Common myeloid progenitor, CD34-positive (primary cell): ENCODE measurements at regions not wholly inside any gene's neighbourhood (a gene's known extent, or its start where the extent isn't known, plus 50 kb on each side); places are given as distances from the start of the nearest gene placed in this dataset.

ENCODE experiments used
- CTCF ChIA-PET: fragments of 350-600 bp; sonication (Branson Sonifier 250); formaldehyde crosslinking; loops from one replicate; lab custom pipeline; 2021; ENCODE audit warnings: antibody characterized with exemption; lab: Charles Lee
- POLR2A ChIA-PET: fragments of 350-600 bp; sonication (Branson Sonifier 250); formaldehyde crosslinking; loops from one replicate; lab custom pipeline; 2021; ENCODE audit warnings: antibody characterized with exemption; lab: Charles Lee
- DNase-seq, 3 donors: peaks; one replicate each; pipeline versions ENCODE4 v3.0.0 to v3.0.0-alpha.2; 2013
- H3K27ac ChIP-seq, 2 experiments: 1 replicate in 1 of 2; 2 replicates in 1 of 2; pipeline ENCODE4 v1.7.0; 2013; ENCODE audit warnings: inconsistent platforms in 2 of 2, low read length in 2 of 2, mild to moderate bottlenecking in 2 of 2, low read depth in 1 of 2, moderate library complexity in 1 of 2; ENCODE audit not compliant: severe bottlenecking in 2 of 2, insufficient read depth in 1 of 2, poor library complexity in 1 of 2
- H3K27me3 ChIP-seq, 5 experiments: replicated peaks in 2 of 5; 1 replicate in 3 of 5; 2 replicates in 2 of 5; pipeline versions ENCODE4 v1.6.1 to v1.7.0; 2013; ENCODE audit warnings: low read length in 4 of 5, mild to moderate bottlenecking in 2 of 5, moderate library complexity in 2 of 5, inconsistent platforms in 1 of 5; ENCODE audit not compliant: insufficient read depth in 5 of 5, control insufficient read depth in 4 of 5
- H3K36me3 ChIP-seq, 4 experiments: 1 replicate in 2 of 4; 2 replicates in 2 of 4; pipeline versions ENCODE4 v1.6.1 to v1.7.0; 2013; ENCODE audit warnings: low read length in 3 of 4, control low read depth in 1 of 4, mild to moderate bottlenecking in 1 of 4; ENCODE audit not compliant: control insufficient read depth in 4 of 4, insufficient read depth in 4 of 4
- H3K4me1 ChIP-seq, 4 experiments: 1 replicate in 3 of 4; 2 replicates in 1 of 4; pipeline versions ENCODE4 v1.6.1 to v1.7.1; 2013; ENCODE audit warnings: low read length in 3 of 4, mild to moderate bottlenecking in 3 of 4, control low read depth in 1 of 4, inconsistent platforms in 1 of 4, moderate library complexity in 1 of 4; ENCODE audit not compliant: control insufficient read depth in 4 of 4, insufficient read depth in 4 of 4; ENCODE audit errors: control extremely low read depth in 1 of 4
- H3K4me3 ChIP-seq, 7 experiments: 1 replicate in 4 of 7; 2 replicates in 3 of 7; pipeline versions ENCODE4 v1.5.1 to v1.7.0; 2013; ENCODE audit warnings: mild to moderate bottlenecking in 7 of 7, low read length in 6 of 7, moderate library complexity in 6 of 7, inconsistent platforms in 2 of 7, low read depth in 2 of 7, control low read depth in 1 of 7; ENCODE audit not compliant: insufficient read depth in 4 of 7, control insufficient read depth in 1 of 7; ENCODE audit errors: extremely low read depth in 1 of 7
- H3K9me3 ChIP-seq, 5 experiments: 1 replicate in 4 of 5; 2 replicates in 1 of 5; pipeline versions ENCODE4 v1.6.1 to v1.7.1; 2013; ENCODE audit warnings: low read length in 4 of 5, mild to moderate bottlenecking in 2 of 5, inconsistent platforms in 1 of 5, low read depth in 1 of 5, moderate library complexity in 1 of 5; ENCODE audit not compliant: control insufficient read depth in 4 of 5, insufficient read depth in 2 of 5; ENCODE audit errors: control extremely low read depth in 1 of 5
- WGBS: methylation state at CpG from one replicate; pipeline ENCODE4 v1.1.5; 2013; ENCODE audit not compliant: insufficient coverage; 5-methylcytosine and 5-hydroxymethylcytosine counted together

- Histone ChIP-seq H3K9me3 (no peaks in the 10 kb centered on the region), H3K4me3 (no peak overlapping the region), H3K27me3 (no peaks in the 10 kb centered on the region), H3K4me1 (peaks cover 0 to 17% (median under 1%) of the 10 kb centered on the region in 4 experiments), H3K36me3 (no peaks in the 10 kb centered on the region), H3K27ac (no peak overlapping the region)
- CTCF ChIA-PET = no interaction called here
- DNase-seq = no peak
- WGBS = no CpG with 5 or more reads among the region's 2 CpGs
- POLR2A ChIA-PET = no interaction called here
Observed at GRCh38 chr2:226124548-226125011, 675.0 kb downstream of the IRS1 start.

- H3K4me1 ChIP-seq = peaks cover 0 to 28% (median 3%) of the 10 kb centered on the region in 4 experiments
- H3K27me3 ChIP-seq = no peaks in the 10 kb centered on the region
- CTCF ChIA-PET = no interaction called here
- no peaks in the 10 kb centered on the region for H3K36me3 ChIP-seq
- no peak overlapping the region for H3K27ac ChIP-seq
- DNase-seq = no peak
- H3K4me3 ChIP-seq = no peak overlapping the region
- WGBS = 36% methylated on average over 1 of the region's 3 CpGs
- H3K9me3 ChIP-seq = no peaks in the 10 kb centered on the region
- POLR2A ChIA-PET = no interaction called here
Observed at GRCh38 chr2:226123300-226123699, 676.3 kb downstream of the IRS1 start.

GRCh38 chr2:226122041-226122440 lies 677.6 kb downstream of the IRS1 start:
- Histone ChIP-seq H3K9me3 (no peaks in the 10 kb centered on the region), H3K4me1 (peaks cover 0 to 30% (median 4%) of the 10 kb centered on the region in 4 experiments), H3K4me3 (no peak overlapping the region), H3K27ac (no peak overlapping the region), H3K36me3 (no peaks in the 10 kb centered on the region), H3K27me3 (no peaks in the 10 kb centered on the region)
- no peak for DNase-seq
- POLR2A ChIA-PET = no interaction called here
- CTCF ChIA-PET = interaction anchor here (0.7 kb wide), 1 partner anchor 8 kb away, joined by 3 read pairs; no protein-coding TSS in a partner anchor

- H3K27ac ChIP-seq = no peak overlapping the region
- 0% methylated on average over 2 of the region's 4 CpGs for WGBS
- CTCF ChIA-PET = interaction anchor here (0.8 kb wide), 1 partner anchor 16 kb away, joined by 3 read pairs; no protein-coding TSS in a partner anchor
Observed at GRCh38 chr2:226121046-226121738, 678.4 kb downstream of the IRS1 start.

GRCh38 chr2:226118471-226119429 lies 680.9 kb downstream of the IRS1 start:
- Histone ChIP-seq H3K9me3 (no peaks in the 10 kb centered on the region), H3K27ac (no peak overlapping the region), H3K36me3 (no peaks in the 10 kb centered on the region), H3K4me3 (no peak overlapping the region), H3K27me3 (no peaks in the 10 kb centered on the region), H3K4me1 (peaks cover 0 to 30% (median 4%) of the 10 kb centered on the region in 4 experiments)
- peak; percentile 14 to 59 (median 56) for DNase-seq
- POLR2A ChIA-PET = no interaction called here
- CTCF ChIA-PET = no interaction called here
- WGBS = 77% methylated on average over 6 of the region's 10 CpGs

More at GRCh38 chr2:226121046-226121738, 678.4 kb downstream of the IRS1 start:
- H3K4me1 ChIP-seq = peaks cover 0 to 30% (median 4%) of the 10 kb centered on the region in 4 experiments
- POLR2A ChIA-PET = no interaction called here
- no peaks in the 10 kb centered on the region for H3K36me3 ChIP-seq
- H3K9me3 ChIP-seq = no peaks in the 10 kb centered on the region
- DNase-seq = peak in 2 of 3 donors; percentile 42 to 48
- no peaks in the 10 kb centered on the region for H3K27me3 ChIP-seq
- no peak overlapping the region for H3K4me3 ChIP-seq

GRCh38 chr2:226117510-226118065 lies 682.0 kb downstream of the IRS1 start:
- ChIA-PET POLR2A (no interaction called here), CTCF (no interaction called here)
- WGBS = no CpG with 5 or more reads among the region's 3 CpGs
- no peaks in the 10 kb centered on the region for H3K27me3 ChIP-seq
- DNase-seq = no peak
- no peak overlapping the region for H3K27ac ChIP-seq
- no peak overlapping the region for H3K4me3 ChIP-seq
- no peaks in the 10 kb centered on the region for H3K9me3 ChIP-seq
- no peaks in the 10 kb centered on the region for H3K36me3 ChIP-seq
- peaks cover 0 to 30% (median 4%) of the 10 kb centered on the region in 4 experiments for H3K4me1 ChIP-seq
